ENCODE measurements at regions not wholly inside any gene's neighbourhood (a gene's known extent, or its start where the extent isn't known, plus 50 kb on each side); places are given as distances from the start of the nearest gene placed in this dataset.
"Not testable (repeated sequence)": the region's sequence is repeated elsewhere in the genome, so short reads cannot be mapped to it uniquely, and the experiment has no call there.

DNA sequence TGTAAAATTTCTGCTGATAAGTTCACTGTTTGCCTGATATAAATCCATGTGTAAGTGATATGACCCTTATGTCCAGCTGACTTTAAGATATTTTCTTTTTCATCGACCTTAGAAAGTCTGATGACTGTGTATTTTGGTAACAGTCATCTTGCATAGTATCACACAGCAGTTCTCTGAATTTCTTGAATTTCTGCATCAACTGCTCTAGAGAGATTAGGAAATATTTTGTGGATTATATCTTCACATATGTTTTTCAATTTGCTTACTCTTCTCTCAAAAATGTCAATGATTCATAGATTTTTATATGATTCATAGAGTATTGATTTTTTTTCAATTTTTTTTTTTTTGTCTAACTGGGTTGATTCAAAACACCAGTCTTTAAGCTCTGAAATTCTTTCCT is 945.3 kb downstream of the TRIB2 start:
- in situ Hi-C loops (cut with MboI; ENCODE audit: low pct_ligation_motif_present in 1 of 4, low pct_unique_long_range_greater_than_20kb in 1 of 4, low sequenced_read_pairs in 3 of 4) (no loop called here), intact Hi-C loops (cut with DNase I; ENCODE audit: low total_unique reads) (no loop called here)
- 80 to 100% methylated on average over 1 of the region's 1 CpG for whole genome bisulfite sequencing, 2 donors (ENCODE audit: low coverage in 1 of 2)
- Histone ChIP-seq H3K27ac (no peak overlapping the region), H3K4me1 (no peaks in the 10 kb centered on the region), H3K27me3 (no peaks in the 10 kb centered on the region), H3K36me3 (no peaks in the 10 kb centered on the region), H3K9me3 (no peaks in the 10 kb centered on the region), H3K4me3 (no peak overlapping the region)
- TF ChIP-seq, protein P1, sequence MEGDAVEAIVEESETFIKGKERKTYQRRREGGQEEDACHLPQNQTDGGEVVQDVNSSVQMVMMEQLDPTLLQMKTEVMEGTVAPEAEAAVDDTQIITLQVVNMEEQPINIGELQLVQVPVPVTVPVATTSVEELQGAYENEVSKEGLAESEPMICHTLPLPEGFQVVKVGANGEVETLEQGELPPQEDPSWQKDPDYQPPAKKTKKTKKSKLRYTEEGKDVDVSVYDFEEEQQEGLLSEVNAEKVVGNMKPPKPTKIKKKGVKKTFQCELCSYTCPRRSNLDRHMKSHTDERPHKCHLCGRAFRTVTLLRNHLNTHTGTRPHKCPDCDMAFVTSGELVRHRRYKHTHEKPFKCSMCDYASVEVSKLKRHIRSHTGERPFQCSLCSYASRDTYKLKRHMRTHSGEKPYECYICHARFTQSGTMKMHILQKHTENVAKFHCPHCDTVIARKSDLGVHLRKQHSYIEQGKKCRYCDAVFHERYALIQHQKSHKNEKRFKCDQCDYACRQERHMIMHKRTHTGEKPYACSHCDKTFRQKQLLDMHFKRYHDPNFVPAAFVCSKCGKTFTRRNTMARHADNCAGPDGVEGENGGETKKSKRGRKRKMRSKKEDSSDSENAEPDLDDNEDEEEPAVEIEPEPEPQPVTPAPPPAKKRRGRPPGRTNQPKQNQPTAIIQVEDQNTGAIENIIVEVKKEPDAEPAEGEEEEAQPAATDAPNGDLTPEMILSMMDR (IDR thresholded peaks at IDR 0.05): no peak
- no peak for TF ChIP-seq EP300 (IDR thresholded peaks at IDR 0.05; ENCODE audit: low read depth)
- no peak for TF ChIP-seq POLR2AphosphoS5 (IDR thresholded peaks at IDR 0.05)
- no peak for TF ChIP-seq POLR2A (IDR thresholded peaks at IDR 0.05)
- DNase-seq: no peak

DNA sequence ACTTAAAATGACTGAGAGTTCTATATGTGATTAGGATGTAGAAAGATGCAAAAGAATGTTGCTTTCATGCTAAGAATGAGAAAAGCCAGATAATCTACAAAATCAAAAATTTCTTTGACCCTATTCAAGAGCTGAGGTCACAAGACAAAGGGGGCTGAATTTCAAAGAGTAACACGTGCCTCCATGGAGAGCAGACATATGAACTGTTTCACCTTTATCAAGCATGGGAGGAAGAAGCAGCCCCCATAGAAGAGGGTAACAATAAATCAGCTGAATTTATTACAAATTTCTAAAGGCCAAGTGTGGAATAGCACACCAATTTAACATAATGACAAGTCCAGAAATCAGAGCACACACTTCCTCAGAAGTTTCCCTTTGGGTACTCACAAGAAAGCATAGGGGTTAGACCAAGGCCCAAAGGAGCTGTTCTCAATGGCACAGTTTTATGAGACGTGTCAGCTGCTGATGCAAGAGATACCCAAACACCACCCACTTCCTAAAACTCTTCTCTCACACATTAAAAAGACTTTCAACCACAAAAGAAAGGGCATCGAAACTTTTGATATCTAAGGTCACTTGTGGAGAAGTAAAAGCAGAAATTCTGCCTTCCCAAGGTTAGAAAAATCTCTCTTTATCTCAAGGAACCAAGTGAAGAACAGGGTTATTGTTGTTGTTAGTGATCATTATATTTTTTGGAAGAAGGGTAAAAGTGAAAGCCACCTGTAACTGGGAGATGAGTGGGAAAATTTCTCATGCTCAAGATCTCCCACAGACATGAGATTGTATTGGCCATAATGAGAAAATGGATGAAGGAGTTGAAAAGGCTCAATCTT is 950.1 kb downstream of the TRIB2 start:
- Histone ChIP-seq H3K4me1 (no peaks in the 10 kb centered on the region), H3K4me3 (no peak overlapping the region), H3K36me3 (no peaks in the 10 kb centered on the region), H3K27ac (no peak overlapping the region), H3K27me3 (no peaks in the 10 kb centered on the region), H3K9me3 (no peaks in the 10 kb centered on the region)
- TF ChIP-seq POLR2AphosphoS5 (IDR thresholded peaks at IDR 0.05) (no peak), EP300 (IDR thresholded peaks at IDR 0.05; ENCODE audit: low read depth) (no peak), POLR2A (IDR thresholded peaks at IDR 0.05) (no peak)
- TF ChIP-seq, protein P1 (IDR thresholded peaks at IDR 0.05): no peak
- WGBS, 2 donors (ENCODE audit: low coverage in 1 of 2): 31 to 38% methylated on average over 3 of the region's 3 CpGs
- no peak for DNase-seq
- intact Hi-C loops (cut with DNase I; ENCODE audit: low total_unique reads) (no loop called here), in situ Hi-C loops (cut with MboI; ENCODE audit: low pct_ligation_motif_present in 1 of 4, low pct_unique_long_range_greater_than_20kb in 1 of 4, low sequenced_read_pairs in 3 of 4) (no loop called here)

DNA sequence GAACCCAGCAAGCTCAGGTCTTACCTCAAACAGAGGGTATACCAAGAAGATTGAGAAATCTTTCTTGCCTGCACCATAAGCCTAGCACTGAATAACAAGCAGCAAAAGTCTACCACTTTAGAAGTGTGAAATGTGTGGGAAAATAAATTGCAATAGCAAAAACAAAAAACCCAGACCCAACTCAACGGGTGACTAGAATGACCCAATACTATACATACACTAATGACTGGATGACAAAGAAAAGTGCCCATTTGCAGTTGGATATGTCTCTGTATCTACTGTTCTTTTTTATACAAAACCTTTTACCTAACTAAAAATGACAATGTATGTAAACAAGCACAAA is 950.6 kb downstream of the TRIB2 start:
- no peaks in the 10 kb centered on the region for H3K27me3 ChIP-seq
- TF ChIP-seq POLR2A (IDR thresholded peaks at IDR 0.05): no peak
- TF ChIP-seq POLR2AphosphoS5 (IDR thresholded peaks at IDR 0.05): no peak
- TF ChIP-seq, protein P1 (IDR thresholded peaks at IDR 0.05): no peak
- no peak for TF ChIP-seq EP300 (IDR thresholded peaks at IDR 0.05; ENCODE audit: low read depth)
- in situ Hi-C loops (cut with MboI; ENCODE audit: low pct_ligation_motif_present in 1 of 4, low pct_unique_long_range_greater_than_20kb in 1 of 4, low sequenced_read_pairs in 3 of 4): no loop called here
- no peaks in the 10 kb centered on the region for H3K36me3 ChIP-seq
- H3K27ac ChIP-seq: no peak overlapping the region
- WGBS, 2 donors (ENCODE audit: low coverage in 1 of 2): 73 to 75% methylated on average over 1 of the region's 1 CpG
- no peak for DNase-seq
- intact Hi-C loops (cut with DNase I; ENCODE audit: low total_unique reads): no loop called here
- no peaks in the 10 kb centered on the region for H3K9me3 ChIP-seq
- no peak overlapping the region for H3K4me3 ChIP-seq
- H3K4me1 ChIP-seq: no peaks in the 10 kb centered on the region

DNA sequence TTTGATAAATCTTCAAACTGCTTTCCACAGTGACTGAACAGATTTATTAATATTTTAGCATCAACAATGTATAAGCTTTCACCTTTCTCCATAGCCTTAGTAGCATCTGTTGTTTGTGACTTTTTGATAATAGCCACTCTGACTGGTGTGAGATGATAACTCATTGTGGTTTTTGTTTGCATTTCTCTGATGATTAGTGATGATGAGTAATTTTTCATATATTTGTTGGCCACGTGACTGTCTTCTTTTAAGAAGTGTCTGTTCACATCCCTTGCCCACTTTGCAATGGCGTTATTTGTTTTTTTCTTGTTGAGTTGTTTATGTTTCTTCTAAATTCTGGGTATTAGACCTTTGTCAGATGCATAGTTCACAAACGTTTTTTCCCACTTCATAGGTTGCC is 952.9 kb downstream of the TRIB2 start:
- intact Hi-C loops (cut with DNase I; ENCODE audit: low total_unique reads): no loop called here
- no peak for DNase-seq
- H3K27ac ChIP-seq: no peak overlapping the region
- TF ChIP-seq, protein P1 (IDR thresholded peaks at IDR 0.05): no peak
- TF ChIP-seq EP300 (IDR thresholded peaks at IDR 0.05; ENCODE audit: low read depth) (no peak), POLR2AphosphoS5 (IDR thresholded peaks at IDR 0.05) (no peak), POLR2A (IDR thresholded peaks at IDR 0.05) (no peak)
- in situ Hi-C loops (cut with MboI; ENCODE audit: low pct_ligation_motif_present in 1 of 4, low pct_unique_long_range_greater_than_20kb in 1 of 4, low sequenced_read_pairs in 3 of 4): no loop called here
- H3K4me1 ChIP-seq: no peaks in the 10 kb centered on the region
- H3K4me3 ChIP-seq: no peak overlapping the region
- no peaks in the 10 kb centered on the region for H3K27me3 ChIP-seq
- H3K36me3 ChIP-seq: no peaks in the 10 kb centered on the region
- WGBS, 2 donors (ENCODE audit: low coverage in 1 of 2): 37 to 60% methylated on average over 1 to 3 of the region's 3 CpGs
- no peaks in the 10 kb centered on the region for H3K9me3 ChIP-seq

DNA sequence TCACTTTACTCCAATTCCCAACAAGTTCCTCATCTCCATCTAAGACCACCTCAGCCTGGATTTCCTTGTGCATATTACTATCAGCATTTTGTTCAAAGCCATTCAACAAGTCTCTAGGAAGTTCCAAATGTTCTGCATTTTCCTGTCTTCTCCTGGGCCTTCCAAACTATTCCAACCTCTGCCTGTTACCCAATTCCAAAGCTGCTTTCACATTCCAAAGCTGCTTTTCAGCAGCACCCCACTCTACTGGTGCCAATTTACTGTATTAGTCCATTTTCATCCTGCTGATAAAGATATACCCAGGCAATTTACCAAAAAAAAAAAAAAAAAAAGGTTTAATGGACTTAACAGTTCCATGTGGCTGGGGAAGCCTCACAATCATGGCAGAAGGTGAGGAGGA is 957.1 kb downstream of the TRIB2 start:
- DNase-seq; H3K4me3 ChIP-seq; intact Hi-C loops (cut with DNase I; ENCODE audit: low total_unique reads); H3K27ac ChIP-seq; H3K27me3 ChIP-seq; H3K36me3 ChIP-seq; H3K4me1 ChIP-seq; in situ Hi-C loops (cut with MboI; ENCODE audit: low pct_ligation_motif_present in 1 of 4, low pct_unique_long_range_greater_than_20kb in 1 of 4, low sequenced_read_pairs in 3 of 4); H3K9me3 ChIP-seq: not testable (repeated sequence)
